ENCODE measurements at regions not wholly inside any gene's neighbourhood (a gene's known extent, or its start where the extent isn't known, plus 50 kb on each side); places are given as distances from the start of the nearest gene placed in this dataset.

DNA sequence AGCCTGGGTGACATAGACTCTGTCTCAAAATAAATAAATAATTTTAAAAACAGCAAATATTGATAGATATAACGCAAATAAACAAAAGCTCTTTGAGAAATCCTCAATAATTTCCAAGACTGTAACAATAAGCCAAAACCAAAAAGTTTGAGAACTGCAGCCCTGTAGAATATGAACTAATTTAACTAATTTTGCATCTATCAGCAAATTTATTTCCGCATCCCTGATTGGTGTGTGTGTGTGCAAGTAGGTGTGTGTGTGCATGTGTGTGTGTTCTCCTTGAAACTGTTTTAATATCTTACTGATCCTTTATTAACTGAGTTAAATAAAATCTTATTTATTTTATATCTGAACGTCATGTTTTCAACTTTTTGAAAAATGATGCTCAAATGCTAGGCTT is 67.0 kb upstream of the ISX start:
- no peak for DNase-seq (ENCODE audit: low spot score)
- H3K27ac ChIP-seq: no peak overlapping the region
- H3K4me3 ChIP-seq: no peak overlapping the region
- TF ChIP-seq CTCF (IDR thresholded peaks at IDR 0.05): no peak

- TF ChIP-seq CTCF (IDR thresholded peaks at IDR 0.05): no peak
- peak; percentile 40 for DNase-seq (ENCODE audit: low spot score)
- H3K4me3 ChIP-seq: no peak overlapping the region
- H3K27ac ChIP-seq: no peak overlapping the region
These were observed 57.7 kb upstream of the ISX start for GRCh38 chr22:35008213-35008612.

DNA sequence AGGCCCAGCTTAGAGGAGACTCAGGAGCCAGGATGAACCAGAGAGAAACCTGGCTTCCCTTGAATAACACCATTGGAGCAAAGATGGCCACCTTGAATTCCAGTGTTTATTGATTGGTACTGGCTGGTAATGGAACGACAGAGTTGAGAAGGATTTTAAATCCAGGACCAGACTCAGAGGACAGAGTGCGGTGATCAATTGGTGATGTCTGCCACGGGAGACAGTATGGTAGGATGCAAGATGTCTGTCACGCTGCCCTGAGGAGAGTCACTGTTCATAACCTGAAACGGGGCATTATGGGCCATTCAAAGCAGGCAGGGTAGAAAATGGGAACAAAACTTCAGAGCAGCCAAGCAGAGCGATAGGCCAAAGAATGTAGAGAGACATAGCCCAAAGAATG is 55.4 kb upstream of the ISX start:
- peak; percentile 29 for DNase-seq (ENCODE audit: low spot score)
- no peak overlapping the region for H3K27ac ChIP-seq
- TF ChIP-seq CTCF (IDR thresholded peaks at IDR 0.05): no peak
- H3K4me3 ChIP-seq: no peak overlapping the region

DNA sequence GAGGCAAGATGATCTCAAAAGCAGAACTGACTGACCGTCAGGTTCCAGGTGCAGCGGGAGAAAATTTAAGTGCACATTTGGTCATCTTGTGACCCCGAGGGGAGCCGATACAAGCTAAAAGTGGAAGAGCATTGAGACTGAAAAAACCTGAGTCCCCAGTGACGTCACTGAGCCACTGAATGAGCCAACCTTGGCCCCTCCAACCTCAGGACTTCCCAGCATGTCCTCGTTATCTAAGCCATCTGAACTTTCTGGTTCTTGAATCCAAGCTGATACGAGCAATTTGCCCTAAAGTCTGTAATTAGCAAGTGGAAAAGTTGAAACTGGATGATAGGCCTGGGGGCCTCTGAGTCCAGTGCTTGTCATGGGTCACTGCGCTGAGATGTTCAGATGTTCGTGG is 51.1 kb upstream of the ISX start:
- no peak for DNase-seq (ENCODE audit: low spot score)
- TF ChIP-seq CTCF (IDR thresholded peaks at IDR 0.05): no peak
- no peak overlapping the region for H3K27ac ChIP-seq
- H3K4me3 ChIP-seq: no peak overlapping the region
